ENCODE measurements at regions not wholly inside any gene's neighbourhood (a gene's known extent, or its start where the extent isn't known, plus 50 kb on each side); places are given as distances from the start of the nearest gene placed in this dataset.

DNA sequence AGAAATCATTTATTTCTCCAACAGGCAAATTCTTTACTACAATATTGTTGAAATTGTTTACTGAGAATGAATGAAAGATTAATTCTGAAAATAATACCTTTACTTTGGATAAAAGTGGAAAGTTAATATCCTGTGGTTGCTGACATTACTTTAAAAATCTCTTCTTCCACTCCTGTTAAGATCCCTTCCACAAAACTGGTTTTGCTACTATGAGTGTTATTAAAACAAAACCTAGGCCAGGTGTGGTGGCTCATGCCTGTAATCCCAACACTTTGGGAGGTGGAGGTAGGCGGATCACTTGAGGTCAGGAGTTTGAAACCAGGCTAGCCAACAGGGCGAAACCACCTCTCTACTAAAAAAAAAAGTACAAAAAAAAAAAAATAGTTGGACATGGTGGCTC lies 123.9 kb upstream of the CCDC150 start:
- TF ChIP-seq PHTF2 (CRISPR knock-in tag; IDR thresholded peaks at IDR 0.05) (no peak), POLR2A (conservative IDR thresholded peaks at IDR 0.05) (no peak), SIN3A (IDR thresholded peaks at IDR 0.05; ENCODE audit: borderline replicate concordance in 2 of 2, control insufficient read depth in 1 of 2, low read depth in 2 of 2, low read length in 2 of 2) (no peak), GABPB1 (CRISPR knock-in tag; IDR thresholded peaks at IDR 0.05) (no peak), ZNF212 (CRISPR knock-in tag; IDR thresholded peaks at IDR 0.05) (no peak), YY1 (IDR thresholded peaks at IDR 0.05; ENCODE audit: borderline replicate concordance in 1 of 3, control insufficient read depth in 1 of 3, extremely low read depth in 1 of 3, insufficient read depth in 3 of 3, insufficient read length in 1 of 3, insufficient replicate concordance in 2 of 3, low read depth in 1 of 3, low read length in 2 of 3) (no peak)
- TF ChIP-seq, protein P1, sequence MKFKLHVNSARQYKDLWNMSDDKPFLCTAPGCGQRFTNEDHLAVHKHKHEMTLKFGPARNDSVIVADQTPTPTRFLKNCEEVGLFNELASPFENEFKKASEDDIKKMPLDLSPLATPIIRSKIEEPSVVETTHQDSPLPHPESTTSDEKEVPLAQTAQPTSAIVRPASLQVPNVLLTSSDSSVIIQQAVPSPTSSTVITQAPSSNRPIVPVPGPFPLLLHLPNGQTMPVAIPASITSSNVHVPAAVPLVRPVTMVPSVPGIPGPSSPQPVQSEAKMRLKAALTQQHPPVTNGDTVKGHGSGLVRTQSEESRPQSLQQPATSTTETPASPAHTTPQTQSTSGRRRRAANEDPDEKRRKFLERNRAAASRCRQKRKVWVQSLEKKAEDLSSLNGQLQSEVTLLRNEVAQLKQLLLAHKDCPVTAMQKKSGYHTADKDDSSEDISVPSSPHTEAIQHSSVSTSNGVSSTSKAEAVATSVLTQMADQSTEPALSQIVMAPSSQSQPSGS (CRISPR knock-in tag; IDR thresholded peaks at IDR 0.05) = no peak
